Tibial nerve (tissue), 4 donors: ENCODE measurements at regions not wholly inside any gene's neighbourhood (a gene's known extent, or its start where the extent isn't known, plus 50 kb on each side); places are given as distances from the start of the nearest gene placed in this dataset.

ENCODE experiments used
- CTCF ChIP-seq, 5 experiments: fragments of 200-600 bp in 3 of 5; fragments of 450-650 bp in 2 of 5; sonication (generic) in 3 of 5; IDR thresholded peaks; one replicate each; pipeline ENCODE4 v1.5.1; 2016 to 2019; ENCODE audit warnings: antibody characterized with exemption in 5 of 5, mild to moderate bottlenecking in 3 of 5, moderate library complexity in 2 of 5
- EP300 ChIP-seq, 2 donors: sonication (generic); formaldehyde crosslinking; IDR thresholded peaks; one replicate each; pipeline ENCODE4 v1.6.1; 2017; ENCODE audit warnings: antibody characterized with exemption in 2 of 2, mild to moderate bottlenecking in 1 of 2
- POLR2A ChIP-seq, 2 donors: fragments of 450-650 bp; IDR thresholded peaks; one replicate each; pipeline ENCODE4 v1.6.1; 2017; ENCODE audit warnings: antibody characterized with exemption in 2 of 2, mild to moderate bottlenecking in 2 of 2, moderate library complexity in 2 of 2

- TF ChIP-seq POLR2A (IDR thresholded peaks at IDR 0.05) (no peak), EP300 (IDR thresholded peaks at IDR 0.05) (no peak), CTCF (IDR thresholded peaks at IDR 0.05) (no peak)
Observed at GRCh38 chr1:199762572-199762971, 264.9 kb upstream of the NR5A2 start.
